B cell (primary cell): ENCODE measurements at regions not wholly inside any gene's neighbourhood (a gene's known extent, or its start where the extent isn't known, plus 50 kb on each side); places are given as distances from the start of the nearest gene placed in this dataset.

Experiments
- ATAC-seq: fragments of 200-7000 bp; cut with Tn5 transposase; one replicate; pipeline ENCODE4 v1.10.0; 2021; ENCODE audit warnings: low read depth, mild to moderate bottlenecking, moderate number of reproducible peaks, moderate library complexity
- CTCF ChIA-PET: fragments of 350-600 bp; sonication (Branson Sonifier 250); formaldehyde crosslinking; loops from one replicate; lab custom pipeline; 2021; ENCODE audit warnings: antibody characterized with exemption, inconsistent platforms; lab: Charles Lee
- POLR2A ChIA-PET: fragments of 350-600 bp; sonication (Branson Sonifier 250); formaldehyde crosslinking; loops from one replicate; lab custom pipeline; 2021; ENCODE audit warnings: antibody characterized with exemption; lab: Charles Lee
- DNase-seq: peaks from one replicate; pipeline ENCODE4 v3.0.0; 2013
- H2AFZ ChIP-seq: 2 replicates; pipeline ENCODE4 v1.6.1; 2012; ENCODE audit warnings: mild to moderate bottlenecking, low read depth, low read length; ENCODE audit not compliant: insufficient read depth, poor library complexity, severe bottlenecking
- H3K27ac ChIP-seq, 2 donors: 1 replicate in 1 of 2; 2 replicates in 1 of 2; pipeline ENCODE4 v1.5.1; 2012 to 2013; ENCODE audit warnings: low read length in 2 of 2, mild to moderate bottlenecking in 2 of 2, moderate library complexity in 1 of 2
- H3K27me3 ChIP-seq, 4 experiments: fragments of 200-600 bp in 1 of 4; sonication (generic) in 1 of 4; replicated peaks in 1 of 4; 1 replicate in 2 of 4; 2 replicates in 2 of 4; pipeline versions ENCODE4 v1.6.1 to v1.7.0; 2013 to 2016; ENCODE audit warnings: low read length in 3 of 4, mild to moderate bottlenecking in 2 of 4, mixed read lengths in 1 of 4, moderate library complexity in 1 of 4; ENCODE audit not compliant: insufficient read depth in 4 of 4, control insufficient read depth in 3 of 4; ENCODE audit errors: control extremely low read depth in 1 of 4
- H3K36me3 ChIP-seq, 2 experiments: replicated peaks in 1 of 2; 1 replicate in 1 of 2; 2 replicates in 1 of 2; pipeline versions ENCODE4 v1.6.1 to v1.7.1; 2013; ENCODE audit warnings: low read length in 1 of 2; ENCODE audit not compliant: insufficient read depth in 2 of 2, control insufficient read depth in 1 of 2; ENCODE audit errors: control extremely low read depth in 1 of 2, extremely low read depth in 1 of 2
- H3K4me1 ChIP-seq, 2 donors: fragments of 200-600 bp in 1 of 2; sonication (generic) in 1 of 2; 1 replicate in 1 of 2; 2 replicates in 1 of 2; pipeline versions ENCODE4 v1.5.1 to v1.6.1; 2013 to 2017; ENCODE audit warnings: low read length in 2 of 2; ENCODE audit not compliant: control insufficient read depth in 2 of 2, insufficient read depth in 2 of 2
- H3K4me2 ChIP-seq: replicated peaks from 2 replicates; pipeline ENCODE3; 2012; ENCODE audit warnings: mild to moderate bottlenecking, low read depth, low read length; ENCODE audit not compliant: poor library complexity, severe bottlenecking
- H3K4me3 ChIP-seq, 5 experiments: fragments of 200-600 bp in 1 of 5; sonication (generic) in 1 of 5; 1 replicate in 3 of 5; 2 replicates in 2 of 5; pipeline versions ENCODE4 v1.5.1 to v1.7.0; 2011 to 2016; ENCODE audit warnings: low read length in 4 of 5, mild to moderate bottlenecking in 4 of 5, low read depth in 2 of 5, control low read depth in 1 of 5, moderate library complexity in 1 of 5; ENCODE audit not compliant: insufficient read depth in 1 of 5; ENCODE audit errors: control extremely low read depth in 1 of 5, extremely low read depth in 1 of 5
- H3K79me2 ChIP-seq: fragments of 200-600 bp; sonication (generic); one replicate; pipeline ENCODE4 v1.6.0; 2016; ENCODE audit warnings: low read length; ENCODE audit not compliant: control insufficient read depth, insufficient read depth
- H3K9ac ChIP-seq: fragments of 200-600 bp; sonication (generic); 2 replicates; pipeline ENCODE4 v1.6.1; 2017; ENCODE audit warnings: mild to moderate bottlenecking, low read length, moderate library complexity
- H3K9me3 ChIP-seq, 3 donors: one replicate each; pipeline versions ENCODE4 v1.6.1 to v1.7.1; 2013; ENCODE audit warnings: low read length in 2 of 3; ENCODE audit not compliant: control insufficient read depth in 2 of 3, insufficient read depth in 1 of 3; ENCODE audit errors: control extremely low read depth in 1 of 3
- H4K20me1 ChIP-seq: 2 replicates; pipeline ENCODE4 v1.6.0; 2012; ENCODE audit warnings: mild to moderate bottlenecking, low read length; ENCODE audit not compliant: insufficient read depth, control insufficient read depth, poor library complexity, severe bottlenecking
- H3K27ac Mint-ChIP-seq: one replicate; pipeline ENCODE4 v1.8.0; 2021; ENCODE audit warnings: mixed read lengths
- H3K27me3 Mint-ChIP-seq: one replicate; pipeline ENCODE4 v1.8.0; 2021; ENCODE audit warnings: mixed read lengths
- H3K4me1 Mint-ChIP-seq: one replicate; pipeline ENCODE4 v1.8.0; 2021; ENCODE audit warnings: mixed read lengths
- H3K4me3 Mint-ChIP-seq: one replicate; pipeline ENCODE4 v1.8.0; 2021; ENCODE audit warnings: mixed read lengths
- H3K9me3 Mint-ChIP-seq: one replicate; pipeline ENCODE4 v1.8.0; 2022; ENCODE audit warnings: mixed read lengths; ENCODE audit not compliant: insufficient read depth
- CTCF ChIP-seq: fragments of 200-600 bp; IDR thresholded peaks from one replicate; pipeline ENCODE4 v1.8.0; 2022; ENCODE audit warnings: antibody characterized with exemption, mild to moderate bottlenecking
- EZH2 ChIP-seq: IDR thresholded peaks from 2 replicates; pipeline ENCODE4 v1.6.1; 2012; ENCODE audit warnings: borderline replicate concordance, low read depth, mild to moderate bottlenecking, moderate library complexity, low read length; ENCODE audit not compliant: insufficient read depth, poor library complexity, severe bottlenecking
- WGBS: methylation state at CpG from one replicate; pipeline ENCODE4 v1.1.5; 2013; ENCODE audit warnings: missing lambda C conversion rate; ENCODE audit not compliant: insufficient coverage; 5-methylcytosine and 5-hydroxymethylcytosine counted together
- intact Hi-C: fragments of 100-400 bp; cut with micrococcal nuclease; formaldehyde crosslinking; loops from one replicate; pipeline ENCODE4 v1.10.0; 2022

- Histone ChIP-seq H3K27ac (no peak overlapping the region), H3K4me1 (peaks cover 26 to 27% of the 10 kb centered on the region in 2 donors), H3K9ac (no peak overlapping the region), H2AFZ (peak overlapping the region; percentile 8), H4K20me1 (no peaks in the 10 kb centered on the region), H3K9me3 (no peaks in the 10 kb centered on the region), H3K27me3 (no peaks in the 10 kb centered on the region), H3K79me2 (no peaks in the 10 kb centered on the region), H3K4me3 (no peak overlapping the region), H3K4me2 (peak overlapping the region; percentile 20), H3K36me3 (no peaks in the 10 kb centered on the region)
- intact Hi-C loops, result loop anchor here (10.0 kb wide), 1 partner anchor 96 kb away; the partner anchor contains the start of gene PPP2R5A
- CTCF ChIA-PET, result interaction anchor here (0.7 to 0.9 kb wide), 2 partner anchors 127 to 580 kb away, joined by 3 read pairs; no protein-coding TSS in a partner anchor
- no peaks in the 10 kb centered on the region for H3K27me3 Mint-ChIP-seq
- 49% methylated on average over 3 of the region's 6 CpGs for WGBS
- no peaks in the 10 kb centered on the region for H3K9me3 Mint-ChIP-seq
- H3K4me3 Mint-ChIP-seq, result no peak overlapping the region
- no peak overlapping the region for H3K27ac Mint-ChIP-seq
- ATAC-seq, result no peak
- peak; percentile 10 for DNase-seq
- POLR2A ChIA-PET, result no interaction called here
- TF ChIP-seq CTCF (no peak), EZH2 (no peak)
- H3K4me1 Mint-ChIP-seq, result peaks cover 24% of the 10 kb centered on the region
Observed at GRCh38 chr1:212188599-212189351, 96.4 kb upstream of the PPP2R5A start.

GRCh38 chr1:212189352-212189738 lies 95.9 kb upstream of the PPP2R5A start:
- H3K9me3 ChIP-seq, result no peaks in the 10 kb centered on the region
- H3K4me1 ChIP-seq, result peaks cover 26 to 27% of the 10 kb centered on the region in 2 donors
- no peak overlapping the region for H3K4me3 ChIP-seq
- H4K20me1 ChIP-seq, result no peaks in the 10 kb centered on the region
- Mint-ChIP-seq H3K9me3 (no peaks in the 10 kb centered on the region), H3K4me3 (no peak overlapping the region), H3K27ac (no peak overlapping the region), H3K27me3 (no peaks in the 10 kb centered on the region), H3K4me1 (peaks cover 24% of the 10 kb centered on the region)
- CTCF ChIA-PET, result interaction anchor here (0.9 kb wide), 1 partner anchor 579 kb away, joined by 3 read pairs; no protein-coding TSS in a partner anchor
- no peak overlapping the region for H3K4me2 ChIP-seq
- H3K36me3 ChIP-seq, result no peaks in the 10 kb centered on the region
- DNase-seq, result no peak
- POLR2A ChIA-PET, result no interaction called here
- H3K27ac ChIP-seq, result no peak overlapping the region
- H3K9ac ChIP-seq, result no peak overlapping the region
- TF ChIP-seq CTCF, result no peak
- TF ChIP-seq EZH2, result no peak
- no peak for ATAC-seq
- no peaks in the 10 kb centered on the region for H3K79me2 ChIP-seq
- intact Hi-C loops, result loop anchor here (10.0 kb wide), 1 partner anchor 95 kb away; the partner anchor contains the start of gene PPP2R5A
- H3K27me3 ChIP-seq, result no peaks in the 10 kb centered on the region
- H2AFZ ChIP-seq, result no peak overlapping the region
- 68% methylated on average over 3 of the region's 3 CpGs for WGBS
